A204.1 (cell line): ENCODE measurements at regions not wholly inside any gene's neighbourhood (a gene's known extent, or its start where the extent isn't known, plus 50 kb on each side); places are given as distances from the start of the nearest gene placed in this dataset.
A peak's percentile ranks its signal among the peaks of the same experiment; 100 is the strongest.

Experiments used
- FAIRE-seq: peaks from 2 replicates; lab custom pipeline; 2012; peaks lifted over from hg19 to GRCh38; lab: Jason Lieb, UNC

GRCh38 chrX:138287205-138287877, 424.2 kb downstream of the FGF13 start:
- no peak for FAIRE-seq

GRCh38 chrX:138294951-138295350, 416.6 kb downstream of the FGF13 start:
- FAIRE-seq, result no peak

GRCh38 chrX:138298268-138298667, 413.2 kb downstream of the FGF13 start:
- FAIRE-seq, result peak; percentile 54

DNA sequence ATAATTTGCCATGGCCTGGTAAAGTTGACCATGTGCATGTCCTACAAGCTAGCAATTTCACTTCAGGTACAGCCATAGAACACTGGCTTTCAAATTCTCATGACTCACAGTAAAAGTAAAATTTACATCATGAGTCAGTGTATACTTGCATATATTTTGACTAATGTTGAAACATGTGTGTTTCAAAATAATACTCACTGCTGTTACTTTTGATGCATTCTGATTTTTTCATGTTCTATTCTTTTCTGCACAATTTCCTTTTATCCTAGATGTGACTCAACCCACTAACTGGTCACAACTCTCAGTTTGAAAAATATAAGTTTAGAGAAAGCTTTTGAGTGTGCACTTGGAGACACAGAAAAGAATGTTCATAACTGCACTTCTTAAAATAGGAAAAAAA, 365.7 kb downstream of the FGF13 start:
- no peak for FAIRE-seq

GRCh38 chrX:138349351-138349750, 362.2 kb downstream of the FGF13 start:
- no peak for FAIRE-seq

DNA sequence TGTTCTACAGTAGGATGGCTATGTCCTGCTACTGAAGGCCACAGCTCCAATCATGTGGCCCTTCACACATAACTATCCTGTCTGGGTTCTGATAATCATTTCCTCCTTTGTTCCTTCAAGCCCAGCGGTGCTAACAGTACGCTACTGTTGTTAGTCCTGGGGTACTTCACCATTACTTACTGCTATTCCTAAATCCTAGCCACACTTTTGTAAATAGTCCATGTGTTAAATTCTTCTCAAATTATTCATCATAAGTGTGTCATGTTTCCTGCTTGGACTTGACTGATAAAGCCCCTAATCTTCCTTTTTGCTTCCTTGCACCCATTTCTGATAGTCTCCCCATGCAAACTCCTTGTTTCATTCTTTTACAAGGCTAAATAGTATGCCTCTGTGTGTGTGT, 332.6 kb downstream of the FGF13 start:
- no peak for FAIRE-seq

DNA sequence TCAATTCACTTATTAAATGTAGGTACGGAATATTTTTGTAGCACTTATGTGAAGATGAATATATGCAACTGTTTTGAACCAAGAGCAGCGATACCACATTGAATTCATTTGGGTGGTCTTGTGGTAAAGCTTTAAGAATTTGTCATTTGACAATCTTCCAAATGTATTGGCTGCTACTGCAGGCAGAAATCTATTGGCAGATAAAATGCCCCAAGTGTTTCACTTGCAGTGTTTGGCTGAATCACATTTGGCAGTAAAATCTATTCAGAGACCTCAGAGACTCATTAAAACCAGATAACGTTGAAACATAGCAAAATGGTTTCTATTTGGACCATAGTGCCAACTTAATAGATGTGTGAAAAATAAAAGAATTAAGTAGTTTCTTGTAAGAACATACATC, 303.4 kb downstream of the FGF13 start:
- FAIRE-seq, result no peak

- FAIRE-seq, result no peak
These were observed 300.5 kb downstream of the FGF13 start for GRCh38 chrX:138411048-138411447.
